ENCODE measurements at regions not wholly inside any gene's neighbourhood (a gene's known extent, or its start where the extent isn't known, plus 50 kb on each side); places are given as distances from the start of the nearest gene placed in this dataset.

- POLR2A ChIA-PET, result no interaction called here
- SMC1A ChIA-PET (ENCODE audit: uncharacterized antibody, unreplicated experiment), result interaction anchor here (1.1 kb wide), 1 partner anchor 21 kb away, joined by 3 read pairs; no protein-coding TSS in a partner anchor
- Histone ChIP-seq H3K79me2 (ENCODE audit: control insufficient read depth, insufficient read depth, low read length) (no peaks in the 10 kb centered on the region), H4K20me1 (ENCODE audit: control insufficient read depth, insufficient read depth) (no peaks in the 10 kb centered on the region), H3K27me3 (replicated peaks in 1 of 2; ENCODE audit: control insufficient read depth in 2 of 2, insufficient read depth in 2 of 2, low read length in 1 of 2) (no peaks in the 10 kb centered on the region), H3K27ac (ENCODE audit: control insufficient read depth, insufficient read depth) (no peak overlapping the region), H3K9me3 (replicated peaks; ENCODE audit: control insufficient read depth, insufficient read depth, low read length) (no peaks in the 10 kb centered on the region), H3K4me3 (no peak overlapping the region), H3K4me1 (ENCODE audit: control insufficient read depth, insufficient read depth, low read length) (no peaks in the 10 kb centered on the region), H3K4me2 (ENCODE audit: control insufficient read depth, insufficient read depth) (no peak overlapping the region), H2AFZ (ENCODE audit: control insufficient read depth, low read depth, low read length) (no peak overlapping the region), H3K9ac (ENCODE audit: control insufficient read depth, insufficient read depth, low read length) (no peak overlapping the region), H3K36me3 (ENCODE audit: control insufficient read depth in 2 of 2, insufficient read depth in 2 of 2, low read length in 1 of 2) (no peaks in the 10 kb centered on the region)
- DNase-seq (ENCODE audit: low read depth, low spot score) (no peak), ATAC-seq (no peak), FAIRE-seq (no peak)
- WGBS (ENCODE audit: insufficient coverage, insufficient replicate concordance, low lambda C conversion rate, missing lambda C conversion rate), result 66% methylated on average over 10 of the region's 10 CpGs
- in situ Hi-C loops (cut with MboI) (no loop called here), intact Hi-C loops (cut with micrococcal nuclease; ENCODE audit: unreplicated experiment) (no loop called here)
- CTCF ChIA-PET, result interaction anchor here (0.6 kb wide), 1 partner anchor 625 kb away, joined by 3 read pairs; no protein-coding TSS in a partner anchor
- RAD21 ChIA-PET (ENCODE audit: unreplicated experiment), result no interaction called here
- BruUV-seq (replicated peaks), result no TSS peak
- TF ChIP-seq MEF2A (IDR thresholded peaks at IDR 0.05; ENCODE audit: insufficient read depth, low read depth, low read length), result no peak
- TF ChIP-seq TAF1 (IDR thresholded peaks at IDR 0.05; ENCODE audit: borderline replicate concordance, low read depth, low read length), result no peak
- no peak for TF ChIP-seq BCL11A (IDR thresholded peaks at IDR 0.05; ENCODE audit: low read depth, low read length)
- no peak for TF ChIP-seq MTA2 (IDR thresholded peaks at IDR 0.05; ENCODE audit: low read depth)
- no peak for TF ChIP-seq BACH1 (IDR thresholded peaks at IDR 0.05; ENCODE audit: borderline replicate concordance)
- TF ChIP-seq, protein P1, sequence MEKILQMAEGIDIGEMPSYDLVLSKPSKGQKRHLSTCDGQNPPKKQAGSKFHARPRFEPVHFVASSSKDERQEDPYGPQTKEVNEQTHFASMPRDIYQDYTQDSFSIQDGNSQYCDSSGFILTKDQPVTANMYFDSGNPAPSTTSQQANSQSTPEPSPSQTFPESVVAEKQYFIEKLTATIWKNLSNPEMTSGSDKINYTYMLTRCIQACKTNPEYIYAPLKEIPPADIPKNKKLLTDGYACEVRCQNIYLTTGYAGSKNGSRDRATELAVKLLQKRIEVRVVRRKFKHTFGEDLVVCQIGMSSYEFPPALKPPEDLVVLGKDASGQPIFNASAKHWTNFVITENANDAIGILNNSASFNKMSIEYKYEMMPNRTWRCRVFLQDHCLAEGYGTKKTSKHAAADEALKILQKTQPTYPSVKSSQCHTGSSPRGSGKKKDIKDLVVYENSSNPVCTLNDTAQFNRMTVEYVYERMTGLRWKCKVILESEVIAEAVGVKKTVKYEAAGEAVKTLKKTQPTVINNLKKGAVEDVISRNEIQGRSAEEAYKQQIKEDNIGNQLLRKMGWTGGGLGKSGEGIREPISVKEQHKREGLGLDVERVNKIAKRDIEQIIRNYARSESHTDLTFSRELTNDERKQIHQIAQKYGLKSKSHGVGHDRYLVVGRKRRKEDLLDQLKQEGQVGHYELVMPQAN (conservative IDR thresholded peaks at IDR 0.05), result no peak
- TF ChIP-seq CBX5 (IDR thresholded peaks at IDR 0.05; ENCODE audit: low read depth), result no peak
- TF ChIP-seq, protein P2, sequence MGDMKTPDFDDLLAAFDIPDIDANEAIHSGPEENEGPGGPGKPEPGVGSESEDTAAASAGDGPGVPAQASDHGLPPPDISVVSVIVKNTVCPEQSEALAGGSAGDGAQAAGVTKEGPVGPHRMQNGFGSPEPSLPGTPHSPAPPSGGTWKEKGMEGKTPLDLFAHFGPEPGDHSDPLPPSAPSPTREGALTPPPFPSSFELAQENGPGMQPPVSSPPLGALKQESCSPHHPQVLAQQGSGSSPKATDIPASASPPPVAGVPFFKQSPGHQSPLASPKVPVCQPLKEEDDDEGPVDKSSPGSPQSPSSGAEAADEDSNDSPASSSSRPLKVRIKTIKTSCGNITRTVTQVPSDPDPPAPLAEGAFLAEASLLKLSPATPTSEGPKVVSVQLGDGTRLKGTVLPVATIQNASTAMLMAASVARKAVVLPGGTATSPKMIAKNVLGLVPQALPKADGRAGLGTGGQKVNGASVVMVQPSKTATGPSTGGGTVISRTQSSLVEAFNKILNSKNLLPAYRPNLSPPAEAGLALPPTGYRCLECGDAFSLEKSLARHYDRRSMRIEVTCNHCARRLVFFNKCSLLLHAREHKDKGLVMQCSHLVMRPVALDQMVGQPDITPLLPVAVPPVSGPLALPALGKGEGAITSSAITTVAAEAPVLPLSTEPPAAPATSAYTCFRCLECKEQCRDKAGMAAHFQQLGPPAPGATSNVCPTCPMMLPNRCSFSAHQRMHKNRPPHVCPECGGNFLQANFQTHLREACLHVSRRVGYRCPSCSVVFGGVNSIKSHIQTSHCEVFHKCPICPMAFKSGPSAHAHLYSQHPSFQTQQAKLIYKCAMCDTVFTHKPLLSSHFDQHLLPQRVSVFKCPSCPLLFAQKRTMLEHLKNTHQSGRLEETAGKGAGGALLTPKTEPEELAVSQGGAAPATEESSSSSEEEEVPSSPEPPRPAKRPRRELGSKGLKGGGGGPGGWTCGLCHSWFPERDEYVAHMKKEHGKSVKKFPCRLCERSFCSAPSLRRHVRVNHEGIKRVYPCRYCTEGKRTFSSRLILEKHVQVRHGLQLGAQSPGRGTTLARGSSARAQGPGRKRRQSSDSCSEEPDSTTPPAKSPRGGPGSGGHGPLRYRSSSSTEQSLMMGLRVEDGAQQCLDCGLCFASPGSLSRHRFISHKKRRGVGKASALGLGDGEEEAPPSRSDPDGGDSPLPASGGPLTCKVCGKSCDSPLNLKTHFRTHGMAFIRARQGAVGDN (IDR thresholded peaks at IDR 0.05), result no peak
- TF ChIP-seq EP300 (IDR thresholded peaks at IDR 0.05; ENCODE audit: borderline replicate concordance in 1 of 2, control insufficient read depth in 1 of 2, low read depth in 2 of 2, low read length in 2 of 2), result no peak
- no peak for TF ChIP-seq BMI1 (IDR thresholded peaks at IDR 0.05; ENCODE audit: borderline replicate concordance)
- no peak for TF ChIP-seq HDAC2 (IDR thresholded peaks at IDR 0.05)
- TF ChIP-seq BHLHE40 (IDR thresholded peaks at IDR 0.05; ENCODE audit: borderline replicate concordance in 1 of 2, low read depth in 2 of 2, low read length in 1 of 2), result no peak
- TF ChIP-seq MAX (IDR thresholded peaks at IDR 0.05; ENCODE audit: low read depth, low read length), result no peak
- no peak for TF ChIP-seq IRF5 (IDR thresholded peaks at IDR 0.05; ENCODE audit: borderline replicate concordance)
- TF ChIP-seq ZNF24 (IDR thresholded peaks at IDR 0.05), result no peak
- no peak for TF ChIP-seq NR2C2 (IDR thresholded peaks at IDR 0.05; ENCODE audit: borderline replicate concordance, control insufficient read depth, insufficient read length, low read depth)
- TF ChIP-seq NRF1 (conservative IDR thresholded peaks at IDR 0.05; ENCODE audit: low read depth, low read length), result no peak
- no peak for TF ChIP-seq EZH2 (IDR thresholded peaks at IDR 0.05; ENCODE audit: borderline replicate concordance, control insufficient read depth, low read depth, low read length)
Observed at GRCh38 chr21:23020969-23021368, 2022.8 kb downstream of the NCAM2 start.
